AG09309 (cell line): ENCODE measurements at regions not wholly inside any gene's neighbourhood (a gene's known extent, or its start where the extent isn't known, plus 50 kb on each side); places are given as distances from the start of the nearest gene placed in this dataset.

Experiments used
- DNase-seq: peaks from one replicate; pipeline ENCODE4 v3.0.0-alpha.2; 2010; ENCODE audit warnings: low read depth
- H3K4me3 ChIP-seq: 2 replicates; pipeline ENCODE4 v1.5.1; 2011; ENCODE audit warnings: mild to moderate bottlenecking, low read depth, low read length, moderate library complexity; ENCODE audit not compliant: control insufficient read depth
- TF ChIP-seq, protein P1 (sequence below): IDR thresholded peaks from 2 replicates; pipeline ENCODE4 v1.5.1; 2011; ENCODE audit warnings: mild to moderate bottlenecking, low read depth, low read length, inconsistent platforms; ENCODE audit not compliant: insufficient read depth, control insufficient read depth; ENCODE audit errors: missing control alignments

DNA sequence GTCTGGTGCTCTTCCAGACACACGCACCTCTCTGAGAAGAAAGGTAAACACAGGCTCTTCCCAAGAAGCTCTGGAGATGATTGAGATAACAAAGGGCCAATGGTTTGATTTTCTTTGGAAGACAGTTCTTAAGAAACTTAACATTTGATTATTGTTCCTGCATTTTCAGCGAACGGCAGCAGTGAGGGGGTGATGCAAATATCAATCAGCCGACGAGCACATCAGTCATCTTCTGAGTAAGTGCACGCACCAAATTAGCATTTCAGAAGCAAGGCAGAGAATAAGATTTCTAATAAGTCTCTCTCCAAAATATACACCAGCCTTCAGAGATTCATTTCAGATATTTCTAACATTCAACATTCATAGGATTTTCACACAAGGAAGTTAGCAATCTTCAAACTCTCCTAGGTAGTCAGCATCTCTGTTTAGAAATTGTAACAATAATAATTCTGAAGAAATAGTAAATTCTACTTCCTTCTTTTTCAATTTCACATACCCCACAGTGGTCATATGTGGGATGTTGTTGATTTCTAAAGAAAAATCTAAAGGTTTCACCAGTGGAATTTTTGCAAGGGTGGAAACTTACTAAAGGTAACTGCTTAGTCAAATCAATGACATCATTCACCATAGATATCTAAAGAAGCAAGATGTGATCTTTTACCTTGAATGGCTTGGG is 250.3 kb downstream of the SEC61B start:
- H3K4me3 ChIP-seq = no peak overlapping the region
- no peak for DNase-seq
- TF ChIP-seq, protein P1, sequence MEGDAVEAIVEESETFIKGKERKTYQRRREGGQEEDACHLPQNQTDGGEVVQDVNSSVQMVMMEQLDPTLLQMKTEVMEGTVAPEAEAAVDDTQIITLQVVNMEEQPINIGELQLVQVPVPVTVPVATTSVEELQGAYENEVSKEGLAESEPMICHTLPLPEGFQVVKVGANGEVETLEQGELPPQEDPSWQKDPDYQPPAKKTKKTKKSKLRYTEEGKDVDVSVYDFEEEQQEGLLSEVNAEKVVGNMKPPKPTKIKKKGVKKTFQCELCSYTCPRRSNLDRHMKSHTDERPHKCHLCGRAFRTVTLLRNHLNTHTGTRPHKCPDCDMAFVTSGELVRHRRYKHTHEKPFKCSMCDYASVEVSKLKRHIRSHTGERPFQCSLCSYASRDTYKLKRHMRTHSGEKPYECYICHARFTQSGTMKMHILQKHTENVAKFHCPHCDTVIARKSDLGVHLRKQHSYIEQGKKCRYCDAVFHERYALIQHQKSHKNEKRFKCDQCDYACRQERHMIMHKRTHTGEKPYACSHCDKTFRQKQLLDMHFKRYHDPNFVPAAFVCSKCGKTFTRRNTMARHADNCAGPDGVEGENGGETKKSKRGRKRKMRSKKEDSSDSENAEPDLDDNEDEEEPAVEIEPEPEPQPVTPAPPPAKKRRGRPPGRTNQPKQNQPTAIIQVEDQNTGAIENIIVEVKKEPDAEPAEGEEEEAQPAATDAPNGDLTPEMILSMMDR = no peak

DNA sequence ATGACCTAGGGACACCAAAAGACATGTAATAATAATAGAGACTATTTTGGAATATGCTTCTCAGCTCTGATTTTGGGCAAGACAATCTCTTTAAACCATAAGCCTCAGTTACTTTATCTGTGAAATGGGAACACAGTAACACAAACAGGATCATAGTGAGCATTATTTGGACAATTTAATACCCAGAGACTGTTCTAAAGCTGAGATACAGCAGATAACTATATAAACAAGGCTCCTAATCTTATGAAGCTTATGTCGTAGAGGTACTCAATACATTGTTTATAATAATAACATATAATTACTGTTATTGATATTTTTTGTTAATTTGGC is 250.8 kb downstream of the SEC61B start:
- TF ChIP-seq, protein P1 = no peak
- H3K4me3 ChIP-seq = no peak overlapping the region
- no peak for DNase-seq

DNA sequence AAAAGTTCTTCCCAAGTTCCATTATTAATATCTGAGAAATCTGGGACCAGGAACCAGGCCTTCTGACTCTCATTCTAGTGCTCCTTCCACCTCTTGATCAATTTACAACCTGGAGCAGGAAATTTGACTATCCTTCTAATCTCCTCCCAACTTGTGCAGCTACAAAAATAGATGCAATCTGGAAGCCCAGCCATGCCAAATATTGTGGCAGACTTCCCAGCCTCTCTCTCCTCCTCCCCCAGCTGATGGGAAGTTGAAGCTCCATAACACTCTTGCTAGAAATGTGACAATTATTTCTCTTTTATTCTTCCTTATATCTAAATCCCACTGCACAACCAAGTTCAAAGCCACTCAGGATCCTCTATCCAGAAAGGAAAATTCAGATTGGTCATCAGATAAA is 252.1 kb downstream of the SEC61B start:
- H3K4me3 ChIP-seq = no peak overlapping the region
- DNase-seq = no peak
- TF ChIP-seq, protein P1 = no peak

DNA sequence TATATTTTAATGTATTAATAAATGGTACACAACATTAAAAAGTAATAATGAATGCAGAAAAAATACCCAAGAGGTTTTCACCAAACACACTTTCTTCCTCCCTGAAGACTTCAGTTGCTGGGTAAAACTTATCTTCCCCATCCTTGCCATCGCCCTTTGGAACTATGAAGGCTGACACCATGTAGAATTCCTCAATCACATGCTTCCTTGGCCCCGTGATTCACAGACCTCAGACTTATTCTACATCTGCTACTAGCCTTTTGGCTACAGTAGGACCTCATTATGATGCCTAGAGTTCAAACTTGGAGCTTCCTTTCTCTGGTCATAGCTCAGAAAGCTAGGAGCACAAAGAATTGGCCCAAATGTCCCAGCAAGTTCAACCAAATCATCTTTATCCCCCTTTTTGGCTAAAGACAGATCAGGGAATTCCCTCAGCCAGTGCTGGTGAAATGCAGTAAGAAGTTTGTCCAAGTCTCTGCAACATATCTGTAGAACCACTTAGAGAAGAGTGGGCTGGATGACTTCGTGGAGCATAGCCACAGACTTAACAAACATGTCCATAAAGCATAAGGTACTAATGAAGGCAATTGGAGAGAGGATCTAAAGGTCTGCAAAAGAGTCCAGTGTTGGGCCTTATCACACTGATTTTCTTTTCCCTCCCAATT is 253.5 kb downstream of the SEC61B start:
- TF ChIP-seq, protein P1 = no peak
- H3K4me3 ChIP-seq = no peak overlapping the region
- no peak for DNase-seq

DNA sequence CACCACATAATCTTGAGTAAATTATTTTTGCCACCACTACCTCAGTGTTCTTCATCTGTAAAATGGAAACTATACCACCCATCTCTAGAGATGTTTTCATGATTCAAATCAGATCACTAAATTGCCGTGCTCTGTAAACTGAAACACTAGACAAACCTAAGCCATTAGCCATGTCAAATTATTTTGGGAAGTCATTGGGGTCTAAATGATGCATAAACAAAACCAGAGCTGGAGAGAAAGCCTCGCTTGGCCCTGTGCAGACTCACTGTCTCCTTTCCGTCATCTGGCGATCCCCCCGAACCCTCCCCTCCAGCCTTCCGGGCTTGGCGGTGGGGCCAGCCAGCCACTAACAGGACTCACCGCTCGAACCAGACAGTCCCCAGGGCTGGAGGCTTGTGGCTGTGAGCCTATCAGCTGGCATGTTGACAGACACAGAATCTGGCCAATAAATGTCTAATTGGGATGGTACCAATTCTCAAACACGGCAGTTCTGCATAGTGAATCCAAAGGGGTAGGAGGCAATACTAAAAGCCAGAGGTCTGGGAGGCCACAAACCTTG is 256.5 kb downstream of the SEC61B start:
- no peak for DNase-seq
- H3K4me3 ChIP-seq = no peak overlapping the region
- TF ChIP-seq, protein P1 = no peak

DNA sequence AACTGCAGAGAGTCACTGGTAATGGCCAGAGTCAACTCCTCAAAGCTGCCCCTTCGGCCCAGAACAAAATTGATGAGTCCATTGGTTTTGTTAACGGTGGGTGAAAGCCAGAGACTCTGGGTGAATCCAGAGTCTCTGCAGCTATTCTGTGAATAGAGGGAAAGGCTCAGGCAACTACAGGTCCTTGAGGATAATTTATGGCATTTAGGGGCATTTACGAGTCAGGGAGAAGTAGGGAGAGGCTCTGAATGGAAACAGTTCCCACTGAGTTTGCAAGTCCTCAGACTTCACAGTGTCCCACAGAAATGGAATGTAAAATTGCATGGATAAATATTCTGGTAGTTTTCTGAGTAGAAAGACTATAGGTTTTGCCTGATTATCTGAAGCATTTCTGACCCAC is 257.8 kb downstream of the SEC61B start:
- TF ChIP-seq, protein P1 = no peak
- H3K4me3 ChIP-seq = no peak overlapping the region
- DNase-seq = no peak
